ENCODE measurements at regions not wholly inside any gene's neighbourhood (a gene's known extent, or its start where the extent isn't known, plus 50 kb on each side); places are given as distances from the start of the nearest gene placed in this dataset.

DNA sequence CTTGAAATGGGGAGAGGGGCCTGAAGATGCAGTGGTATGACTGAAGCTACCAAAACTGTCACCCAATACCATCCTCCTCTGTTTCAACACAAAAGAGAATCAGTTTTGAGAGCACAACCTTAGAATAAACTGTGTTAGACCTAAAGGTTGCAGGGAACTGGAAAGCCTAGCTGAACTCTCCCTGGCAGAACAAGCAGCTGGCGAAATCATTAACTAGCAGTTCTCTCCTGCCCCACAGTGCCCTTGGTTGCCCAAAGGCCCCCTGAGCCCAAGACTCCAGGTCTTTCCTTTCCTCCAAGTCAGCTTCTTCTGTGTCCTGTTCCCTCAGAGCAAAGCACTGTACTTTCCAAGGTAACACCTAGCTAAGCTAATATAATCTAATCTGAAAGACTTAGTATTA lies 135.4 kb upstream of the SLC30A5 start:
- no TSS peak for BruUV-seq (replicated peaks)
- DNase-seq (ENCODE audit: low spot score): no peak
- no peak overlapping the region for H3K27ac ChIP-seq (ENCODE audit: low read depth, low read length, poor library complexity, severe bottlenecking)
- no peaks in the 10 kb centered on the region for H3K36me3 ChIP-seq (ENCODE audit: insufficient read depth, low read length, poor library complexity, severe bottlenecking)
- no peak overlapping the region for H3K4me3 ChIP-seq (ENCODE audit: low read depth, low read length, poor library complexity, severe bottlenecking)
- no peaks in the 10 kb centered on the region for H3K9me3 ChIP-seq (ENCODE audit: low read depth, low read length, poor library complexity, severe bottlenecking)
- H3K27me3 ChIP-seq (replicated peaks; ENCODE audit: insufficient read depth, low read depth, low read length, poor library complexity): no peaks in the 10 kb centered on the region
- peaks cover 12% of the 10 kb centered on the region for H3K4me1 ChIP-seq (ENCODE audit: insufficient read depth, low read length, poor library complexity, severe bottlenecking)
- POLR2A ChIA-PET (ENCODE audit: low non-redundant PET): no interaction called here
- intact Hi-C loops (cut with micrococcal nuclease; ENCODE audit: unreplicated experiment): loop anchor here (2.0 kb wide), 1 partner anchor 60 kb away; no protein-coding TSS in a partner anchor
- CTCF ChIA-PET: no interaction called here
- no peak for TF ChIP-seq EZH2 (IDR thresholded peaks at IDR 0.05; ENCODE audit: borderline replicate concordance, low read depth, low read length, poor library complexity, severe bottlenecking)
- TF ChIP-seq, protein P1, sequence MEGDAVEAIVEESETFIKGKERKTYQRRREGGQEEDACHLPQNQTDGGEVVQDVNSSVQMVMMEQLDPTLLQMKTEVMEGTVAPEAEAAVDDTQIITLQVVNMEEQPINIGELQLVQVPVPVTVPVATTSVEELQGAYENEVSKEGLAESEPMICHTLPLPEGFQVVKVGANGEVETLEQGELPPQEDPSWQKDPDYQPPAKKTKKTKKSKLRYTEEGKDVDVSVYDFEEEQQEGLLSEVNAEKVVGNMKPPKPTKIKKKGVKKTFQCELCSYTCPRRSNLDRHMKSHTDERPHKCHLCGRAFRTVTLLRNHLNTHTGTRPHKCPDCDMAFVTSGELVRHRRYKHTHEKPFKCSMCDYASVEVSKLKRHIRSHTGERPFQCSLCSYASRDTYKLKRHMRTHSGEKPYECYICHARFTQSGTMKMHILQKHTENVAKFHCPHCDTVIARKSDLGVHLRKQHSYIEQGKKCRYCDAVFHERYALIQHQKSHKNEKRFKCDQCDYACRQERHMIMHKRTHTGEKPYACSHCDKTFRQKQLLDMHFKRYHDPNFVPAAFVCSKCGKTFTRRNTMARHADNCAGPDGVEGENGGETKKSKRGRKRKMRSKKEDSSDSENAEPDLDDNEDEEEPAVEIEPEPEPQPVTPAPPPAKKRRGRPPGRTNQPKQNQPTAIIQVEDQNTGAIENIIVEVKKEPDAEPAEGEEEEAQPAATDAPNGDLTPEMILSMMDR (conservative IDR thresholded peaks at IDR 0.05; ENCODE audit: low read depth, low read length): no peak

DNA sequence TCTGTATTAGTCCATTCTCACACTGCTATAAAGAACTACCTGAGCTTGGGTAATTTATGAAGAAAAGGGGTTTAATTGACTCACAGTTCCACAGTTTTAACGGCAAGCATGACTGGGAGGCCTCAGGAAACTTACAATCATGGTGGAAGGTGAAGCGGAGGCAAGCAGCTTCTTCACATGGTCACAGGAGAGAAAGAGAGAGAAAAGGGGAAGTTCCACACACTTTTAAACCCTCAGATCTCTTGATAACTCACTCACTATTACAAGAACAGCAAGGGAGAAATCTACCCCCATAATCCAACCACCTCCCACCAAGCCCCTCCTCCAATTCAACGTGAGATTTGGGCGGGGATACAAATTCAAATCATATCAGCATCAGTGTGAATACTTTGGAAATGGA lies 133.4 kb upstream of the SLC30A5 start:
- H3K36me3 ChIP-seq (ENCODE audit: insufficient read depth, low read length, poor library complexity, severe bottlenecking): no peaks in the 10 kb centered on the region
- H3K27ac ChIP-seq (ENCODE audit: low read depth, low read length, poor library complexity, severe bottlenecking): no peak overlapping the region
- POLR2A ChIA-PET (ENCODE audit: low non-redundant PET): no interaction called here
- no peak overlapping the region for H3K4me3 ChIP-seq (ENCODE audit: low read depth, low read length, poor library complexity, severe bottlenecking)
- CTCF ChIA-PET: no interaction called here
- intact Hi-C loops (cut with micrococcal nuclease; ENCODE audit: unreplicated experiment): no loop called here
- H3K27me3 ChIP-seq (replicated peaks; ENCODE audit: insufficient read depth, low read depth, low read length, poor library complexity): no peaks in the 10 kb centered on the region
- H3K9me3 ChIP-seq (ENCODE audit: low read depth, low read length, poor library complexity, severe bottlenecking): no peaks in the 10 kb centered on the region
- no TSS peak for BruUV-seq (replicated peaks)
- H3K4me1 ChIP-seq (ENCODE audit: insufficient read depth, low read length, poor library complexity, severe bottlenecking): peaks cover 5% of the 10 kb centered on the region
- TF ChIP-seq EZH2 (IDR thresholded peaks at IDR 0.05; ENCODE audit: borderline replicate concordance, low read depth, low read length, poor library complexity, severe bottlenecking): no peak
- TF ChIP-seq, protein P1 (conservative IDR thresholded peaks at IDR 0.05; ENCODE audit: low read depth, low read length): no peak
- DNase-seq (ENCODE audit: low spot score): no peak

DNA sequence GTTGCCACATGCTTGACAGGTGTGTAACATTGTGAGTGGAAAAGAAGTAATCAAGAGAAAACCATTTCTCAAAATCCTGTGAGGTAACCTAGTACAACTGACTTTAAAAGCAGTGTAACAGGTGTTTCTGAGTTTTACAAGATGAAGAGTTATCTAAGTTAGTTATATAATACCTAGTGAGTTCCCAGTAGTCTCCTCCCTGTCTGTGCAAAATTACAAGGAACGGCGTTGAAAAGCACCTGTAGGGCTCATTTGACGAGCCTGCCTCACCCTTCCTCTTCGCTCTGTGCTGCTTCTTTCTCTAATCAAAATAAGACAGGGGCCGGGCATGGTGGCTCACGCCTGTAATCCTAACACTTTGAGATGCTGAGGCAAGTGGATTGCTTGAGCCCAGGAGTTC lies 132.9 kb upstream of the SLC30A5 start:
- POLR2A ChIA-PET (ENCODE audit: low non-redundant PET): no interaction called here
- no peaks in the 10 kb centered on the region for H3K36me3 ChIP-seq (ENCODE audit: insufficient read depth, low read length, poor library complexity, severe bottlenecking)
- H3K27ac ChIP-seq (ENCODE audit: low read depth, low read length, poor library complexity, severe bottlenecking): no peak overlapping the region
- CTCF ChIA-PET: no interaction called here
- H3K4me3 ChIP-seq (ENCODE audit: low read depth, low read length, poor library complexity, severe bottlenecking): no peak overlapping the region
- intact Hi-C loops (cut with micrococcal nuclease; ENCODE audit: unreplicated experiment): no loop called here
- BruUV-seq (replicated peaks): no TSS peak
- no peaks in the 10 kb centered on the region for H3K27me3 ChIP-seq (replicated peaks; ENCODE audit: insufficient read depth, low read depth, low read length, poor library complexity)
- peaks cover 5% of the 10 kb centered on the region for H3K4me1 ChIP-seq (ENCODE audit: insufficient read depth, low read length, poor library complexity, severe bottlenecking)
- no peak for TF ChIP-seq EZH2 (IDR thresholded peaks at IDR 0.05; ENCODE audit: borderline replicate concordance, low read depth, low read length, poor library complexity, severe bottlenecking)
- TF ChIP-seq, protein P1 (conservative IDR thresholded peaks at IDR 0.05; ENCODE audit: low read depth, low read length): no peak
- H3K9me3 ChIP-seq (ENCODE audit: low read depth, low read length, poor library complexity, severe bottlenecking): no peaks in the 10 kb centered on the region
- no peak for DNase-seq (ENCODE audit: low spot score)

All from A673 (cell line).